Activated CD8-positive, alpha-beta memory T cell treated with anti-CD3 and anti-CD28 coated beads, Interleukin-2, amount 10 ng/mL, durations not matched to agents 7 days and 5 days (primary cell): ENCODE measurements at regions not wholly inside any gene's neighbourhood (a gene's known extent, or its start where the extent isn't known, plus 50 kb on each side); places are given as distances from the start of the nearest gene placed in this dataset.
A peak's percentile ranks its signal among the peaks of the same experiment; 100 is the strongest.
"Not testable (repeated sequence)": the region's sequence is repeated elsewhere in the genome, so short reads cannot be mapped to it uniquely, and the experiment has no call there.

Source experiments
- ATAC-seq: fragments of 150-1000 bp; cut with Tn5 transposase; one replicate; pipeline ENCODE4 v1.10.0; 2021; ENCODE audit warnings: moderate library complexity
- CTCF ChIA-PET: fragments of 350-600 bp; sonication (Branson Sonifier 250); formaldehyde crosslinking; loops from one replicate; lab custom pipeline; 2021; ENCODE audit warnings: antibody characterized with exemption; lab: Charles Lee
- DNase-seq: peaks from one replicate; pipeline ENCODE4 v3.0.0-alpha.2; 2020
- H3K27ac Mint-ChIP-seq: one replicate; pipeline ENCODE4 v1.8.0; 2021; ENCODE audit warnings: mild to moderate bottlenecking, mixed read lengths
- H3K27me3 Mint-ChIP-seq: one replicate; pipeline ENCODE4 v1.8.0; 2021; ENCODE audit warnings: mixed read lengths
- H3K36me3 Mint-ChIP-seq: one replicate; pipeline ENCODE4 v1.8.0; 2021; ENCODE audit warnings: mild to moderate bottlenecking, mixed read lengths
- H3K4me1 Mint-ChIP-seq: one replicate; pipeline ENCODE4 v1.8.0; 2021; ENCODE audit warnings: mixed read lengths
- H3K4me3 Mint-ChIP-seq: one replicate; pipeline ENCODE4 v1.8.0; 2021; ENCODE audit warnings: mild to moderate bottlenecking, moderate library complexity, mixed read lengths
- H3K9me3 Mint-ChIP-seq: one replicate; pipeline ENCODE4 v1.8.0; 2022; ENCODE audit warnings: low read depth, mixed read lengths

- no peak for ATAC-seq
Measured at GRCh38 chr3:153973722-153974265, 147.4 kb upstream of the ARHGEF26 start.

GRCh38 chr3:153974614-153975013, 146.6 kb upstream of the ARHGEF26 start:
- ATAC-seq (no peak), DNase-seq (no peak)
- H3K4me3 Mint-ChIP-seq = no peak overlapping the region
- no peaks in the 10 kb centered on the region for H3K9me3 Mint-ChIP-seq
- no peak overlapping the region for H3K27ac Mint-ChIP-seq
- no peaks in the 10 kb centered on the region for H3K36me3 Mint-ChIP-seq
- CTCF ChIA-PET = no interaction called here
- peaks cover 8% of the 10 kb centered on the region for H3K27me3 Mint-ChIP-seq
- peaks cover 4% of the 10 kb centered on the region for H3K4me1 Mint-ChIP-seq

More at GRCh38 chr3:153973722-153974265, 147.4 kb upstream of the ARHGEF26 start:
- H3K27ac Mint-ChIP-seq = no peak overlapping the region
- no peak overlapping the region for H3K4me3 Mint-ChIP-seq
- CTCF ChIA-PET = no interaction called here
- DNase-seq = no peak
- peaks cover 4% of the 10 kb centered on the region for H3K4me1 Mint-ChIP-seq
- H3K36me3 Mint-ChIP-seq = no peaks in the 10 kb centered on the region
- no peaks in the 10 kb centered on the region for H3K9me3 Mint-ChIP-seq
- peaks cover 8% of the 10 kb centered on the region for H3K27me3 Mint-ChIP-seq

GRCh38 chr3:153976891-153977554, 144.2 kb upstream of the ARHGEF26 start:
- DNase-seq = no peak
- ATAC-seq = no peak
- Mint-ChIP-seq H3K27ac (no peak overlapping the region), H3K9me3 (no peaks in the 10 kb centered on the region), H3K4me3 (no peak overlapping the region), H3K27me3 (peaks cover 6% of the 10 kb centered on the region), H3K4me1 (peaks cover 4% of the 10 kb centered on the region), H3K36me3 (no peaks in the 10 kb centered on the region)
- CTCF ChIA-PET = no interaction called here

DNA sequence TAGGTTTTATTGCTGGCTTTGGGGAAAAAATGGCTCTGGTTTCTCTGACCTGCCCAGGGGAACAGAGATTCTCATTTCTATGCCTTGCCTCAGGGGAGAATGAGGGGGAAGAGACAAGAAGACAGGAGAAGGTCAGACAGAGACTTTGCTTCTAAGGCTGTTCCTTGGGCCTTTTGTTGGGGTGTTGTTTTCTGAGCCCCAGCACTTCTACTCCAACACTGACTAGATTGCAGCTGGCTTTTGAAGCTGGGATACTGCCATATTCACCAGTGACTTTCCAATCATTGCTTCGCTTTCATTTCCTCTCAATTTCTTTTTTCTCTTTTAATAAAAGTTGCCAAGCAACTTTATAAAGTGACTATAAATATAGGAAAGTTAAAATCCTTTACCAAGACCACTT, 143.2 kb upstream of the ARHGEF26 start:
- Mint-ChIP-seq H3K4me3 (no peak overlapping the region), H3K36me3 (no peaks in the 10 kb centered on the region), H3K9me3 (no peaks in the 10 kb centered on the region), H3K4me1 (peaks cover 4% of the 10 kb centered on the region), H3K27me3 (peaks cover 4% of the 10 kb centered on the region), H3K27ac (no peak overlapping the region)
- CTCF ChIA-PET = no interaction called here
- ATAC-seq = no peak
- no peak for DNase-seq

DNA sequence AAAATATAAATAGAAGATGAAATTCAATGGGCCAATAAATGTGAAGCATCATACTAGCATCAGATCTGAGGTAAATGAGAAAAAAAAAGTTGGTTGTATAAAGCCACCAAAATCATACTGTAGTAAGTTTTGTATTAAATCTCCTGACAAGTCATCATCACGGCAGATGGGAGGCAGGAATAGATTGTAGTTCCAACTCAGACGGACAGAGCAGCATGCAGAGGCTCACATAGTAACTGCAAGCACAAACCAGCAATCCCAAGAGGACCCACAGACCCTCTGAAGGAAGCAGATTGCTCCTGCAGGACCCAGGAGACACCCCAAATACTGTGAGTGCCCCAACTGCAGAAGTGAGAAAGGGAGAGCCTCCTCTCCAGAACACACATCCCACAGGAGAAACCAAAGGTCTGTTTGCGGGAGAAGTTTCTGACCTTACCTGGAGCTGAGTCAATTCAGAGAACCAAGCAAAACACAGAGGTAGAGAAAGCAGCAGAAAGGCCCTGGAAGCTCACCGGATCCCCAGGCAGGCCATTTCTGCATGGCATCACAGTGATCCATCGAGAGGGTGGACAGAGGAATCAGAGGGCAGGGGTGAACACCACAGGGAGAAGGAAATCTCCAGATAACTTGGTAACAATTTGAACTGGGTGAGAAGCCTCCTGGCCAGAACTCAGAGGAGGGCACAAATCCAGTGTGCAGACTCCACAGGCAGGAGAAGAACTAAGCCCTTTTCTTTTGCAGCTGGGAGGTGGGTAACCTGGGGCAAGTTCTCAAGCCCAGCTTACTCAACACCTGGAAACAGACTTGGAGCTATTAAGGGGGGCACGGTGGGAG, 141.6 kb upstream of the ARHGEF26 start:
- Mint-ChIP-seq H3K27ac (no peak overlapping the region), H3K9me3 (no peaks in the 10 kb centered on the region), H3K4me1 (peaks cover 1% of the 10 kb centered on the region), H3K36me3 (no peaks in the 10 kb centered on the region), H3K27me3 (peaks cover 4% of the 10 kb centered on the region), H3K4me3 (no peak overlapping the region)
- CTCF ChIA-PET = no interaction called here
- ATAC-seq = no peak
- DNase-seq = no peak

- H3K4me3 Mint-ChIP-seq = no peak overlapping the region
- ATAC-seq = no peak
- no peaks in the 10 kb centered on the region for H3K9me3 Mint-ChIP-seq
- no peaks in the 10 kb centered on the region for H3K4me1 Mint-ChIP-seq
- CTCF ChIA-PET = no interaction called here
- H3K36me3 Mint-ChIP-seq = no peaks in the 10 kb centered on the region
- no peak for DNase-seq
- H3K27ac Mint-ChIP-seq = no peak overlapping the region
- H3K27me3 Mint-ChIP-seq = peaks cover 3% of the 10 kb centered on the region
Measured at GRCh38 chr3:153980252-153980590, 141.0 kb upstream of the ARHGEF26 start.

DNA sequence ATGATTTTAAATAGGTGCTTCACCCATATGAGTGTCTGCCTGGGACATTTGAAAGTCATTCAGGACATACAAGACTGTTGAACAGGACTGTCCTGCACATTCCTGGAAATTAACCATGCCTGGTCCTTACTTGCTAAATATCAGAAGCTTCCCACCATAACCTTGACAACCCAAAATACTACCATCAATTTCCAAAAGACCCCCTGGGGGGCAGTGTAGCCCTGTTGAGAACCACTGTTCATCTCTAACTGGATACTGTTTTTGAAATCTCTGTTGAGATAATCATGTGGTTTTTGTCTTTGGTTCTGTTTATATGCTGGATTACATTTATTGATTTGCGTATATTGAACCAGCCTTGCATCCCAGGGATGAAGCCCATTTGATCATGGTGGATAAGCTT, 123.8 kb upstream of the ARHGEF26 start:
- H3K36me3 Mint-ChIP-seq, H3K27me3 Mint-ChIP-seq, DNase-seq, CTCF ChIA-PET, H3K4me1 Mint-ChIP-seq, H3K9me3 Mint-ChIP-seq, H3K4me3 Mint-ChIP-seq, ATAC-seq, H3K27ac Mint-ChIP-seq: not testable (repeated sequence)

GRCh38 chr3:154003649-154004048, 117.5 kb upstream of the ARHGEF26 start:
- H3K4me1 Mint-ChIP-seq = peaks cover 2% of the 10 kb centered on the region
- H3K4me3 Mint-ChIP-seq = no peak overlapping the region
- ATAC-seq = no peak
- H3K27ac Mint-ChIP-seq = no peak overlapping the region
- peaks cover 7% of the 10 kb centered on the region for H3K27me3 Mint-ChIP-seq
- CTCF ChIA-PET = interaction anchor here (1.0 kb wide), 1 partner anchor 22 kb away, joined by 3 read pairs; no protein-coding TSS in a partner anchor
- H3K36me3 Mint-ChIP-seq = no peaks in the 10 kb centered on the region
- no peak for DNase-seq
- no peaks in the 10 kb centered on the region for H3K9me3 Mint-ChIP-seq

DNA sequence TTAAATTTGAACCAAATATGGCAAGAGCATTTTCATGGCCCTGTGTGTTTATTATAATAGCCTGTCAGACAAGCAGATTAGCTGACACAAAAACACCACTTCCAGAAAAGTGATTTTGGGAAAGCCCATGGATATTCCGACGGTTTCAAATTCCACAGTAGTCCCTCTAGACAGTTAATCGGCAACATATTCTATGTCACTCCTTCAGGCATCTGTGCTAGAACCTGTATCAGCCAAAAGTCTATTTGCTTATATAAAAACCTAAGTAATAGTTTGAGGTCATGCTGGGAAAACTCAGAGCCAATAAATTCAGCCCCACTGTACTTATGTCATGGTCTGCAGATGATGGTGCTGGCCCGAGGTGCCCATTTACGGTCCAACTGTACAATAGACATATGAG, 110.2 kb upstream of the ARHGEF26 start:
- no peak overlapping the region for H3K4me3 Mint-ChIP-seq
- DNase-seq (no peak), ATAC-seq (no peak)
- H3K36me3 Mint-ChIP-seq = no peaks in the 10 kb centered on the region
- peaks cover 5% of the 10 kb centered on the region for H3K27me3 Mint-ChIP-seq
- CTCF ChIA-PET = no interaction called here
- H3K9me3 Mint-ChIP-seq = no peaks in the 10 kb centered on the region
- no peaks in the 10 kb centered on the region for H3K4me1 Mint-ChIP-seq
- H3K27ac Mint-ChIP-seq = no peak overlapping the region

GRCh38 chr3:154013736-154014135, 107.5 kb upstream of the ARHGEF26 start:
- no peaks in the 10 kb centered on the region for H3K9me3 Mint-ChIP-seq
- H3K4me1 Mint-ChIP-seq = no peaks in the 10 kb centered on the region
- no peak overlapping the region for H3K27ac Mint-ChIP-seq
- H3K27me3 Mint-ChIP-seq = no peaks in the 10 kb centered on the region
- no peak for ATAC-seq
- CTCF ChIA-PET = no interaction called here
- no peak overlapping the region for H3K4me3 Mint-ChIP-seq
- no peaks in the 10 kb centered on the region for H3K36me3 Mint-ChIP-seq
- DNase-seq = no peak

DNA sequence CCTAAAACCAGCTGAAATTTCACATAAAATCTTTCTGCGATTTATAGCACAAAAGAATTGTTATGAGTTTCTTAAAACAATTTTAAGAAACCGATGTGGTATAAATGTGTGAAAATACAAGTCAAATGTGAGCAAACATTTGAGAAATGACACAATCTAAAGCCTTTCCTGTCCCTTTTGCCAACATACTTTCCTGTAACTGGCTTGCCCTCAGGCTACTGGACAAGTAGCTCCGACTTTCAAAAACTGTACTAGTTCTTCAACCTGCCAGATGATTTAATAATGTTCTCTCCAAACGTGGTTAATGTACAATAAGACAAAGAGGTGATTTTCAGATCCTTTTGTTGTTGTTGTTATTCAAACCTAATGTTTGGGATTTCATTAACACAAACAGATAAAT, 105.9 kb upstream of the ARHGEF26 start:
- Mint-ChIP-seq H3K27me3 (no peaks in the 10 kb centered on the region), H3K4me1 (no peaks in the 10 kb centered on the region), H3K36me3 (no peaks in the 10 kb centered on the region), H3K4me3 (no peak overlapping the region), H3K9me3 (no peaks in the 10 kb centered on the region), H3K27ac (no peak overlapping the region)
- CTCF ChIA-PET = no interaction called here
- ATAC-seq (no peak), DNase-seq (no peak)

DNA sequence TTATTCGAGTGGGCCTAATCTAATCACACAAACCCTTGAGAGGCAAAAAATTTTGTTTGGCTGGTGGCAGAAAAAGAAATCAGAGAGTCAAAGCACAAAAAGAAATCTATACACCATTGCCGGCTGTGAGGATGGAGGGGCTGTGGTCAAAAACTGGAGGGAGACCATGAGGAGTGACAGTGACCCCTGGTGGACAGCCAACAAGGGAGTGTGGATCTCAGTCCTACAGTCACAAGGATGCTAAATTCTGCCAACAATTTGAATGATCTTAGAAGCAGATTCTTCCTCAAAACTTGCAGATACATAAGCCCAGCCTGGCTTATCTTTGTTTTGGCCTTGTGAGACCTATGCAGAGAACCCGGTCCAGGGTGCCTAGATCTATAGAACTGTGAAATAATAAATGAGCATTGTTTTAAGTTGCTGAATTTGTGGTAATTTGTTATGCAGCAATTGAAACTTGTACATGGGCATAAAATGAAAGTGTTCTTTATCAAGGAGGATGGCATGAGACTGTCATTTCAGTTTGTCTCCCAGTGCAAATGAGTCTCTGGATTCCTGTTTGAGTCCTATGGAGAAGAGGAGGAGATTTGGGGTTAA, 103.0 kb upstream of the ARHGEF26 start:
- no peak for ATAC-seq

DNA sequence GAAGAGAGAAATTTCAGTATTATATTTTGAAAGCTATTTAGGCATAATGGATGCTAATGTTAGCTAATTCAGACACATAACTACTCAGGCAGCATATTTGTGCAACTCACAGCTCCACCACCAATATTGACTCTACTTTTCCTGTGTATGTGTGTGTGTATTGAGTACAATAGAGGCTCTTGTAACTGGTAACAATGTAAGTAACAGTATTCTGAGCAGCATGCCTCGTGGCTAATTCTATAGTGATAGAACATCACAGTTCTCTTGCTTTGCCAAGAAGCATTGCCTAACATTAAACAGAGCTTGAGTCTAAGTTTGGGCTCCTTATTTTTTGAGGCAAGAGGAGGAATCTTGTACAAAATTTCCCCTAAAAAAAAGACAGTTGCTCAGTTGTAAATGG, 98.6 kb upstream of the ARHGEF26 start:
- H3K27ac Mint-ChIP-seq = no peak overlapping the region
- no peaks in the 10 kb centered on the region for H3K9me3 Mint-ChIP-seq
- ATAC-seq (no peak), DNase-seq (no peak)
- H3K36me3 Mint-ChIP-seq = no peaks in the 10 kb centered on the region
- H3K4me1 Mint-ChIP-seq = no peaks in the 10 kb centered on the region
- CTCF ChIA-PET = no interaction called here
- peaks cover 3% of the 10 kb centered on the region for H3K27me3 Mint-ChIP-seq
- no peak overlapping the region for H3K4me3 Mint-ChIP-seq

More for the DNA sequence above, 103.0 kb upstream of the ARHGEF26 start:
- Mint-ChIP-seq H3K4me1 (no peaks in the 10 kb centered on the region), H3K27me3 (peaks cover 3% of the 10 kb centered on the region), H3K27ac (no peak overlapping the region), H3K9me3 (no peaks in the 10 kb centered on the region), H3K36me3 (no peaks in the 10 kb centered on the region), H3K4me3 (no peak overlapping the region)
- peak; percentile 49 for DNase-seq
- CTCF ChIA-PET = no interaction called here

- CTCF ChIA-PET = no interaction called here
- no peak for DNase-seq
- no peak overlapping the region for H3K27ac Mint-ChIP-seq
- no peaks in the 10 kb centered on the region for H3K36me3 Mint-ChIP-seq
- no peak overlapping the region for H3K4me3 Mint-ChIP-seq
- no peaks in the 10 kb centered on the region for H3K4me1 Mint-ChIP-seq
- H3K27me3 Mint-ChIP-seq = peaks cover 3% of the 10 kb centered on the region
- ATAC-seq = no peak
- H3K9me3 Mint-ChIP-seq = no peaks in the 10 kb centered on the region
Measured at GRCh38 chr3:154023148-154023547, 98.0 kb upstream of the ARHGEF26 start.
